RWPE1 (cell line): ENCODE measurements at regions not wholly inside any gene's neighbourhood (a gene's known extent, or its start where the extent isn't known, plus 50 kb on each side); places are given as distances from the start of the nearest gene placed in this dataset.

Experiments used
- CTCF ChIA-PET: fragments of 350-600 bp; sonication (Branson Sonifier 250); formaldehyde crosslinking; extraction: SDS; loops from one replicate; lab custom pipeline; 2021; lab: Yijun Ruan, JAX
- POLR2A ChIA-PET: fragments of 400-600 bp; formaldehyde crosslinking; extraction: SDS; loops from one replicate; lab custom pipeline; 2020; ENCODE audit warnings: antibody characterized with exemption; ENCODE audit not compliant: low non-redundant PET; lab: Yijun Ruan, JAX
- DNase-seq: peaks from one replicate; pipeline ENCODE4 v3.0.0; 2012; ENCODE audit warnings: low spot score
- H3K27ac ChIP-seq: fragments of 450-650 bp; 2 replicates; pipeline ENCODE4 v1.5.1; 2017
- TF ChIP-seq, protein P1 (sequence below): fragments of 450-650 bp; conservative IDR thresholded peaks from 2 replicates; pipeline ENCODE4 v1.5.1; 2017; ENCODE audit warnings: low read depth, mild to moderate bottlenecking

DNA sequence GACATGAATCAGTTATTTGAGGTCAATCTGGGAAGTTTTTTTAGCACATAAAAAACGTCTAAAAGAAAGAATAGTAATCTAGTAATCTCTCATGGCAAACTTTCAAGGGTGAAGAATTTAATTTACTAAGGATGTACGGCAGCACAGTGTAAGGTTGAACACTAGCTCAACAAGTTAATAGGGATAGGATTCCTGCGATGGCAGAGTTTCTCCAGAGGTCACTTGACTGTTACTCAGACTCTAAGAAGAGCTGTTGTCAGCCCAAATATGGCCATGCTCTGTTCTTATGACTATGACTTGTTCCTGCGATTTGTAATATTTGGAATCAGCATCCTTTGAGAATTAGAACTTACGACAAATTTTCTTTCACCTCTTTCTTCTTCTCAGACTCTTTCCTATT, 553.3 kb upstream of the TNP1 start:
- CTCF ChIA-PET: no interaction called here
- POLR2A ChIA-PET: no interaction called here
- TF ChIP-seq, protein P1, sequence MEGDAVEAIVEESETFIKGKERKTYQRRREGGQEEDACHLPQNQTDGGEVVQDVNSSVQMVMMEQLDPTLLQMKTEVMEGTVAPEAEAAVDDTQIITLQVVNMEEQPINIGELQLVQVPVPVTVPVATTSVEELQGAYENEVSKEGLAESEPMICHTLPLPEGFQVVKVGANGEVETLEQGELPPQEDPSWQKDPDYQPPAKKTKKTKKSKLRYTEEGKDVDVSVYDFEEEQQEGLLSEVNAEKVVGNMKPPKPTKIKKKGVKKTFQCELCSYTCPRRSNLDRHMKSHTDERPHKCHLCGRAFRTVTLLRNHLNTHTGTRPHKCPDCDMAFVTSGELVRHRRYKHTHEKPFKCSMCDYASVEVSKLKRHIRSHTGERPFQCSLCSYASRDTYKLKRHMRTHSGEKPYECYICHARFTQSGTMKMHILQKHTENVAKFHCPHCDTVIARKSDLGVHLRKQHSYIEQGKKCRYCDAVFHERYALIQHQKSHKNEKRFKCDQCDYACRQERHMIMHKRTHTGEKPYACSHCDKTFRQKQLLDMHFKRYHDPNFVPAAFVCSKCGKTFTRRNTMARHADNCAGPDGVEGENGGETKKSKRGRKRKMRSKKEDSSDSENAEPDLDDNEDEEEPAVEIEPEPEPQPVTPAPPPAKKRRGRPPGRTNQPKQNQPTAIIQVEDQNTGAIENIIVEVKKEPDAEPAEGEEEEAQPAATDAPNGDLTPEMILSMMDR: no peak
- DNase-seq: no peak
- H3K27ac ChIP-seq: no peak overlapping the region

DNA sequence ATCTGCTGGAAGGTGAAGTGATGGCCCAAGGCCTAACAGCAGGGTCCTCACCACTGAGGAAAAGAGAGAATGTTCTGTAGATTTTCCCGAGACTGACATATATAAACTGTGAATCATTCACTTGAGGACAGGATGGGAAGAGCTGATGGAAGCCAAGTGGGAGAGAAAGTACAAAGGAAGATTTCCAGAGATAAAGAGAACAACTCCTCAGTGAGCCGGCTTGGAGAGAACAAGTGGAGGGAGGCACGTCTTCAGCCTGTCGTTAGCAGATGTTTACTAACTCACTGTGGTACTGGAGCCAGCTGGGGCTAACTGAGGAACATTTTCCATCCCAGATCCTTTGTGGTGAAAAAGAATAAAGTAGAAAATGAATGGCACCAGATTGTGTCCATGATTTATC, 552.9 kb upstream of the TNP1 start:
- CTCF ChIA-PET: no interaction called here
- TF ChIP-seq, protein P1: no peak
- POLR2A ChIA-PET: no interaction called here
- no peak overlapping the region for H3K27ac ChIP-seq
- no peak for DNase-seq

DNA sequence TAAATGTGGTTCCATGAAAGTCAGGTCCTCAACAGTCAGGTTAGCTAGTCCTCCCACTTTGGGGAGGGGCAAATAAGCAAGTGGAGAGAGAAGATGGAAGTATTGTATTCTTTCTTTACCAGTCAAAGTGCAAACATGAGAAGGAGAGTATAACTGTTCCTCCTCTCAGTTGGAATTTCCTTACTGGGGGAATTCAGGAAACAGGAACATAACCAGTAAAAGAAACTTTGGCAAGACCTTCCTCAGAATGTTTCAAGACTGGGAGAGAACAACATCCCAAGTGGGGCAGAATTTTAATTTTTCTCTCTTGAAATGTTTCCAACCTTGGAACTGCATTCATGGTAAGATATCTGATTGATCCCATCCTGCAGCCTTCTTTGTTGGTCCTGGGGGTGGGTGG, 552.4 kb upstream of the TNP1 start:
- no peak for DNase-seq
- no peak overlapping the region for H3K27ac ChIP-seq
- ChIA-PET POLR2A (no interaction called here), CTCF (no interaction called here)
- TF ChIP-seq, protein P1: no peak

DNA sequence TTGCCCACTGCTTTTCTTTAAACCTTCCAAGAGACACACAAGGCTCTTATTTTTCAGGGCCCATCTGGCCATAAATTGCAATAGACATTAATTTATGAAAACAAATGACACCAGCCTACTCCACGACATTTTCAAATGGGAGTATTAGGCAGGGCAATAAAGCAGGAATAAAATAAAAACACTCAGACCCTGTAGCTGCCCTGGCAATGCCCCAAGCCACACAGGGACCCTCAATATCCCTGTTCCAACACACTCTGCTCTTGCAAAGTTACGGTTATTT, 550.8 kb upstream of the TNP1 start:
- TF ChIP-seq, protein P1: no peak
- no peak overlapping the region for H3K27ac ChIP-seq
- no peak for DNase-seq
- ChIA-PET CTCF (no interaction called here), POLR2A (no interaction called here)

DNA sequence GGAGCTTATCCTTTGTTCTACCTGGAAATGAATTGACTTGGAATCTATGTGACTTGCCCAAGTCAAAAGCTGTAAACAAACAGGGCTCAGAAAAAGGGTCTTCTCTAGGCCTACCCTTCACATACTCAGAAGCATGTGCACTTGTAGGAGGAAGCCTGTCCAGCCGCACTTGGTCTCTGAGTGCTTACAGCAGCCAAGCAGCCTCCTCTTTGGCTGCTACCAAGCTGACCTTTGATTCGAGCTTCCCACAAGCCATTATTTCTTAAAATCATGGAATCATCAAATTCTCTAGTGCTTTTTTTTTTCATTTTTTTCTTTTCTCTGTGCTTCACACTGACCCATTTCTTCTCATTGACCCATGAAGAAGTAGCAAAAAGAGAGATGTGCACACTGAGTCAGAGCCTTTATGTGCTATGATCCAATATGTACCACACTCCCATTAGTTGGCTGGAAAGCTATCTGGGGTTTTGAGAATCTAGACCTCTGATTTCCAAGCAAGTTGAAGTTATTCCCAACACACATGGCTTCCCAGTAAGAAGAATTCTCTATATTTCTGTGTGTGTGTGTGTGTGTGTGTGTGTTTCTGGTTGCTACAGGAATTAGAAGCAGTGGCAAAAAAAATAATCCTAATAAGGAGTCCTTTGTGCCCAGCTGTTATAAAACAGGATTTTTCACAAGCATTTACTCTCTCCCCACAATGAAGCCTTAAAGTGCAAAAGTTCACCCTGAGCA, 550.3 kb upstream of the TNP1 start:
- CTCF ChIA-PET: no interaction called here
- POLR2A ChIA-PET: no interaction called here
- TF ChIP-seq, protein P1: no peak
- DNase-seq: no peak
- no peak overlapping the region for H3K27ac ChIP-seq

DNA sequence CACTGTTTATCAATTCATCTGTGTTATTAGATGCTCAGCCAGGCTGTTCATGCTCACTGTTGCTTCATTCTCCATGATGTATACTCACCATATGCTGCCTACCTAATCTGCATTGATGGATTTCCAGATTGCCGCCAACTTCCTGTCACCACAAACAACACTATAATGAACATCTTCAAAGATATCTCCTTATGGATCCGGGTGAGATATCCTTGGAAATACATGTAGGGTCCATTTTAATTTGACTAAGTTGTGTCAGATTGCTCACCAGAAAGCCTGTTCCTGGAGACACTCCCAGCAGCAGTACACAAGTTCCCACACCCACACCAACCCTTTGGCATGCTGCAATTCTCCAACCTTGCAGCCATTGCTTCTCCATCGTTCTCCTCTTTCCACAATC, 547.5 kb upstream of the TNP1 start:
- no peak for DNase-seq
- ChIA-PET POLR2A (no interaction called here), CTCF (no interaction called here)
- H3K27ac ChIP-seq: no peak overlapping the region
- TF ChIP-seq, protein P1: no peak

DNA sequence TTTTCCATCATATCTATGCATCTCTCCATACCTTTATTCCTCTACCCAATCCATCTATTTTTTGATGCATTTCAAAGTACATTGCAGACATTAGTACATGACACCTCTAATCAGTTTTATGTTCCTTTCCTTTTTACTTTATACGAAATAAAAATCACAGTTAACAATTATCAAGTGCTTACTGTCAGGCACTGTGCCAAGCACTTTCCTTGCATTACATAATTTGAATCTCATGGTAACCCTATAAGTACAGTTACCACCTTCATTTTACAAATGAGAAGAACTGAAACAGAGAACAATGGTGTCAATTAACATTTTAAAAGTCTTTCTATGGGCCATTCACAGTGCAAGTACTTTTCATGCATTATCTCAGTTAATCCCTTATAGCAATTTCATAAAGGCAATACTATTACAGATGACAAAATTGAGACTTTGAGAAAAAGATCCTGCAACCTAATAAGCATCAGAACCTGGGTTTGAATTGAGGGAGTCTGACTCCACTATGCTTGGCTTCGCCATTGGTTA, 544.4 kb upstream of the TNP1 start:
- ChIA-PET CTCF (no interaction called here), POLR2A (no interaction called here)
- DNase-seq: no peak
- TF ChIP-seq, protein P1: no peak
- no peak overlapping the region for H3K27ac ChIP-seq
